ENCODE measurements at regions not wholly inside any gene's neighbourhood (a gene's known extent, or its start where the extent isn't known, plus 50 kb on each side); places are given as distances from the start of the nearest gene placed in this dataset.

- no peak for TF ChIP-seq CBX8 (IDR thresholded peaks at IDR 0.05)
- no peak for TF ChIP-seq FOSL2 (IDR thresholded peaks at IDR 0.05)
- no peak for TF ChIP-seq FOSL2 (CRISPR knock-in tag; IDR thresholded peaks at IDR 0.05)
- TF ChIP-seq EP300 (IDR thresholded peaks at IDR 0.05) = no peak
- no peak for TF ChIP-seq ELK1 (IDR thresholded peaks at IDR 0.05; ENCODE audit: low read depth, low read length)
- no peak for TF ChIP-seq CTCF (IDR thresholded peaks at IDR 0.05)
- TF ChIP-seq REST (IDR thresholded peaks at IDR 0.05) = no peak
- TF ChIP-seq POLR2A (IDR thresholded peaks at IDR 0.05; ENCODE audit: low read length) = no peak
- TF ChIP-seq MAFK (IDR thresholded peaks at IDR 0.05; ENCODE audit: partially characterized antibody) = no peak
- TF ChIP-seq MYC (IDR thresholded peaks at IDR 0.05; ENCODE audit: borderline replicate concordance, low read length) = no peak
- TF ChIP-seq BCL3 (IDR thresholded peaks at IDR 0.05) = no peak
- no peak for TF ChIP-seq HOXA7 (CRISPR knock-in tag; IDR thresholded peaks at IDR 0.05)
- TF ChIP-seq POLR2AphosphoS2 (conservative IDR thresholded peaks at IDR 0.05; ENCODE audit: low read length) = no peak
- no peak for TF ChIP-seq RARB (CRISPR knock-in tag; IDR thresholded peaks at IDR 0.05)
Observed at GRCh38 chr3:166104938-166105337, 267.7 kb upstream of the BCHE start.
